ENCODE measurements at regions not wholly inside any gene's neighbourhood (a gene's known extent, or its start where the extent isn't known, plus 50 kb on each side); places are given as distances from the start of the nearest gene placed in this dataset.

- DNase-seq (ENCODE audit: extremely low spot score): no peak
- TF ChIP-seq SP1 (IDR thresholded peaks at IDR 0.05): no peak
- no peak for TF ChIP-seq ARNT (IDR thresholded peaks at IDR 0.05)
- TF ChIP-seq ELF4 (IDR thresholded peaks at IDR 0.05): no peak
- TF ChIP-seq, protein P1, sequence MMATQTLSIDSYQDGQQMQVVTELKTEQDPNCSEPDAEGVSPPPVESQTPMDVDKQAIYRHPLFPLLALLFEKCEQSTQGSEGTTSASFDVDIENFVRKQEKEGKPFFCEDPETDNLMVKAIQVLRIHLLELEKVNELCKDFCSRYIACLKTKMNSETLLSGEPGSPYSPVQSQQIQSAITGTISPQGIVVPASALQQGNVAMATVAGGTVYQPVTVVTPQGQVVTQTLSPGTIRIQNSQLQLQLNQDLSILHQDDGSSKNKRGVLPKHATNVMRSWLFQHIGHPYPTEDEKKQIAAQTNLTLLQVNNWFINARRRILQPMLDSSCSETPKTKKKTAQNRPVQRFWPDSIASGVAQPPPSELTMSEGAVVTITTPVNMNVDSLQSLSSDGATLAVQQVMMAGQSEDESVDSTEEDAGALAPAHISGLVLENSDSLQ (IDR thresholded peaks at IDR 0.05): peak; percentile 57
- ChIA-PET POLR2A (interaction anchor here (1.0 to 1.9 kb wide), 2 partner anchors 11 to 416 kb away, joined by 3 to 6 read pairs; partner anchors contain the start of gene MINDY3), CTCF (interaction anchor here (1.1 kb wide), 2 partner anchors 11 to 275 kb away, joined by 3 to 4 read pairs; partner anchors contain the start of gene ITGA8)
Observed at GRCh38 chr10:15444105-15445005, 73.3 kb upstream of the FAM171A1 start.

DNA sequence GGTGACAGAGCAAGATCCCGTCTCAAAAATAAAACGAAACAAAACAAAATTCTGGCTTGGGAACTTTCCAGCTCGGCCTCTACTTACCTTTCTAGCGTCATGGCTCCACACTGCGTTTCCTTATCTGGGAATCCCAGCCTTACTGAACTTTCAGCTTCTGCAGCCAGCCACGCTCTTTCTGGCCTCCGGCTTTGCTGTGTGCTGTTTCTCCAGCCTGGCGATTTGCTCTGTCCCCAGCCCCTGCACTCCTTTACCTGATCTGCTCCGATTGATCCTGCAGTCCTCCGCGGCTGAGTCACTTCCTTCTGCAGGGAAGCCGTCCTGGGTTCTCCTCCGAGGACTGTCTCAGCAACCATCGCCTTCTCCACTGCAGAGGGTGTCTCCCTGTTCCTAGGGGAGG is 71.0 kb upstream of the FAM171A1 start:
- ChIA-PET CTCF (no interaction called here), POLR2A (no interaction called here)
- TF ChIP-seq BHLHE40 (IDR thresholded peaks at IDR 0.05; ENCODE audit: borderline replicate concordance) (no peak), LEF1 (IDR thresholded peaks at IDR 0.05; ENCODE audit: borderline replicate concordance) (no peak), ZNF384 (IDR thresholded peaks at IDR 0.05) (no peak), NFRKB (IDR thresholded peaks at IDR 0.05) (no peak), CTBP1 (IDR thresholded peaks at IDR 0.05; ENCODE audit: borderline replicate concordance) (no peak), ARNT (IDR thresholded peaks at IDR 0.05) (no peak), FOXM1 (IDR thresholded peaks at IDR 0.05; ENCODE audit: borderline replicate concordance) (no peak)
- DNase-seq (ENCODE audit: extremely low spot score): no peak

DNA sequence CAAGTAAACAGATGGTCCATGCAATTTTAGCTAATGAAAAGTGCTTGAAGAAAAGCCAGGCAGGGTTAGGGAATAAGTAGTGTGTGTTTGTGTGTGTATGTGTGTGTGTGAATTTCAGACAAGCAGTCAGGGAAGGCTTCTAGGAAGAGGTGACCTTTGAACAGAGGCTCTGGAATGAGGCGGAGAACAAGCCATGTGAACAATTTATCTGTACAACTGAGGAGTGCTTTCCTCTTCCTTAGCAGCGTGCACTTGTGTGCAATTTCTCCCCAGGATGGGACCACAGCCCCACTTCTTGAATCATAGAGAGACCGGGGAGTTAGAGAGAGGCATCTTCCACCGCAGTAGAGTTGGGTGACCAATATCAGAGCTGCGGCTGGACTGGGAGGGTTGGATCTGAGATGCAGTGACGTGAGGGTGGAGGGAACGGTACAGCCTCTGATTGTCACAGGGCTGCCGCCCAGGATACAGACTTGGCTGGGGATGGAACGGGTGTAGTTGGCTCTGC is 69.2 kb upstream of the FAM171A1 start:
- POLR2A ChIA-PET: interaction anchor here (1.3 to 1.4 kb wide), 2 partner anchors 102 to 279 kb away, joined by 3 to 7 read pairs; partner anchors contain the start of gene ITGA8
- CTCF ChIA-PET: interaction anchor here (0.6 to 3.3 kb wide), 6 partner anchors 12 to 378 kb away, joined by 3 to 14 read pairs (median 4); partner anchors contain the start of gene ITGA8
- TF ChIP-seq NFRKB (IDR thresholded peaks at IDR 0.05): no peak
- TF ChIP-seq ZNF384 (IDR thresholded peaks at IDR 0.05): no peak
- TF ChIP-seq TARDBP (IDR thresholded peaks at IDR 0.05): no peak
- TF ChIP-seq ARNT (IDR thresholded peaks at IDR 0.05): no peak
- TF ChIP-seq ELF4 (IDR thresholded peaks at IDR 0.05): no peak
- TF ChIP-seq SUZ12 (IDR thresholded peaks at IDR 0.05): no peak
- no peak for TF ChIP-seq HDGF (IDR thresholded peaks at IDR 0.05; ENCODE audit: borderline replicate concordance)
- TF ChIP-seq LEF1 (IDR thresholded peaks at IDR 0.05; ENCODE audit: borderline replicate concordance): no peak
- TF ChIP-seq FOXK2 (IDR thresholded peaks at IDR 0.05): no peak
- no peak for TF ChIP-seq FOXM1 (IDR thresholded peaks at IDR 0.05; ENCODE audit: borderline replicate concordance)
- TF ChIP-seq CTBP1 (IDR thresholded peaks at IDR 0.05; ENCODE audit: borderline replicate concordance): no peak
- no peak for TF ChIP-seq BHLHE40 (IDR thresholded peaks at IDR 0.05; ENCODE audit: borderline replicate concordance)
- TF ChIP-seq, protein P1 (IDR thresholded peaks at IDR 0.05): no peak
- no peak for TF ChIP-seq FOXA1 (IDR thresholded peaks at IDR 0.05)
- TF ChIP-seq L3MBTL2 (conservative IDR thresholded peaks at IDR 0.05): no peak
- no peak for TF ChIP-seq SP1 (IDR thresholded peaks at IDR 0.05)
- no peak for DNase-seq (ENCODE audit: extremely low spot score)

DNA sequence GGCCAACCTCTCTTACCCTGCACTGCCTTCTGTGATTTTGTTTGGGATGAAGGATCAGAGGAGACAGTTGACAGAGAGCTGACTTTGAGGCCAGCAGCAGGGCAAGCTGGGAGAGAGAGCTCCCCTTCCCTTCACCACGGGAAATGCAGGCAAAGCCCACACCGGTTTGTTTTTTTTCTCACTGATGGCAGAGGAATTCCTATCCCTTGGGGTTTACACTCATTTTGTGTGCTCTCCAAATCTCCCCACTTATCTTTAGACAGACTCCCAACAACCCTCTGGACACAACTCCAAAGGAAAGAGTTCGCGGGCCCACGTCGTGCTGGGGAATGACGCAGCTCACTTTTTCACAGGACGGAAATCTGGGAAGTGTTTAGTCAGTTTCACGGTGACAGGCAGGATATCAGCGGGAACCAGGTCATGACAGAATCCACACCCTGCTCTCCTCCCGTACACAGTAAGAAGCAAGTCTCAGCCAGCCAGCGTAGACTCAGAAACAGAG is 68.3 kb upstream of the FAM171A1 start:
- DNase-seq (ENCODE audit: extremely low spot score): peak; percentile 62
- CTCF ChIA-PET: interaction anchor here (0.7 to 3.3 kb wide), 15 partner anchors 9 to 573 kb away, joined by 3 to 14 read pairs (median 3); partner anchors contain the start of gene ITGA8
- POLR2A ChIA-PET: interaction anchor here (1.3 to 1.4 kb wide), 2 partner anchors 103 to 280 kb away, joined by 3 to 7 read pairs; partner anchors contain the start of gene ITGA8
- TF ChIP-seq ARNT (IDR thresholded peaks at IDR 0.05) (no peak), ZNF384 (IDR thresholded peaks at IDR 0.05) (peak; percentile 49; the same call in 1 of the 2 replicates), ELF4 (IDR thresholded peaks at IDR 0.05) (no peak)
- TF ChIP-seq, protein P1 (IDR thresholded peaks at IDR 0.05): peak; percentile 8; the same call in 1 of the 2 replicates

DNA sequence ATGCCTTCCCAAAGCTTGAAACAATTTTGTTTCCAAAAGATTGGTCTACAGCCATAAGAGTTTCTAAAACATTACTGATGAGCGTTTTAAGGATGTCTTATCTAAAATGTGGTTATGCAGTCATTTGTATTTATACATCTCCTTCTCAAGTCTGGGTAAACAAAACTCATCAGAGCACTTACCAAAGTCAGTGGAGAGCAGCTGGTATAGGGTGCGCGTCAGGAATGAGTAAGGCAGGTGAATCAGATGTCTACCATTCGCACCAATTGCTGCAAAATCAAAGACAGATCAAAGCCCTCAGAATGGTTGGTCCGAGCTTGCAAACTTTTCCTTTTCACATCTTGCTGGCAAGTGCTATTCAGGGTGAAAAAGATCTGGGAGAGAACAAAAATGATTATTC is 65.6 kb upstream of the FAM171A1 start:
- POLR2A ChIA-PET: interaction anchor here (1.5 kb wide), 1 partner anchor 88 kb away, joined by 3 read pairs; no protein-coding TSS in a partner anchor
- no peak for DNase-seq (ENCODE audit: extremely low spot score)
- no peak for TF ChIP-seq ZNF384 (IDR thresholded peaks at IDR 0.05)
- TF ChIP-seq ELF4 (IDR thresholded peaks at IDR 0.05): no peak
- TF ChIP-seq, protein P1 (IDR thresholded peaks at IDR 0.05): no peak
- TF ChIP-seq L3MBTL2 (conservative IDR thresholded peaks at IDR 0.05): no peak
- TF ChIP-seq ARNT (IDR thresholded peaks at IDR 0.05): no peak
- TF ChIP-seq SUZ12 (IDR thresholded peaks at IDR 0.05): no peak
- no peak for TF ChIP-seq BHLHE40 (IDR thresholded peaks at IDR 0.05; ENCODE audit: borderline replicate concordance)
- no peak for TF ChIP-seq NFRKB (IDR thresholded peaks at IDR 0.05)
- no peak for TF ChIP-seq SP1 (IDR thresholded peaks at IDR 0.05)
- no peak for TF ChIP-seq CTBP1 (IDR thresholded peaks at IDR 0.05; ENCODE audit: borderline replicate concordance)
- TF ChIP-seq FOXA1 (IDR thresholded peaks at IDR 0.05): no peak
- CTCF ChIA-PET: interaction anchor here (3.3 kb wide), 1 partner anchor 283 kb away, joined by 14 read pairs; the partner anchor contains the start of gene ITGA8
